Mucosa of descending colon (tissue), 3 donors: ENCODE measurements at regions not wholly inside any gene's neighbourhood (a gene's known extent, or its start where the extent isn't known, plus 50 kb on each side); places are given as distances from the start of the nearest gene placed in this dataset.
"Not testable (repeated sequence)": the region's sequence is repeated elsewhere in the genome, so short reads cannot be mapped to it uniquely, and the experiment has no call there.

Experiments used
- ATAC-seq: fragments of 200-7000 bp; cut with Tn5 transposase; one replicate; pipeline ENCODE4 v1.9.1; 2020; ENCODE audit warnings: mild to moderate bottlenecking, moderate library complexity
- DNase-seq, 3 donors: peaks; one replicate each; pipeline ENCODE4 v3.0.0-alpha.2; 2020
- H3K36me3 ChIP-seq: fragments of 200-600 bp; one replicate; pipeline ENCODE4 v1.8.0; 2021; ENCODE audit warnings: low read depth, mild to moderate bottlenecking
- H3K4me1 ChIP-seq: fragments of 200-600 bp; one replicate; pipeline ENCODE4 v1.8.0; 2021; ENCODE audit warnings: low read depth, mild to moderate bottlenecking
- H3K4me3 ChIP-seq: fragments of 200-600 bp; one replicate; pipeline ENCODE4 v1.8.0; 2021; ENCODE audit warnings: mild to moderate bottlenecking
- H3K9me3 ChIP-seq: fragments of 200-600 bp; one replicate; pipeline ENCODE4 v1.8.0; 2021; ENCODE audit warnings: mild to moderate bottlenecking
- CTCF ChIP-seq: fragments of 200-600 bp; IDR thresholded peaks from one replicate; pipeline ENCODE4 v1.8.0; 2022; ENCODE audit warnings: antibody characterized with exemption, mild to moderate bottlenecking
- intact Hi-C, 2 donors: fragments of 100-400 bp; cut with DNase I in 1 of 2; cut with micrococcal nuclease in 1 of 2; formaldehyde crosslinking; loops; one replicate each; pipeline versions ENCODE4 v1.11.0 to v1.11.1; 2022; cut with DNase I, micrococcal nuclease
- donor health status: DM: no; HTN: no; CAD: no; lungs with moderate emphysema.
- donor health status: DM: no; HTN: no; CAD: no.
- donor health status: DM: no; HTN: yes; CAD: no.

DNA sequence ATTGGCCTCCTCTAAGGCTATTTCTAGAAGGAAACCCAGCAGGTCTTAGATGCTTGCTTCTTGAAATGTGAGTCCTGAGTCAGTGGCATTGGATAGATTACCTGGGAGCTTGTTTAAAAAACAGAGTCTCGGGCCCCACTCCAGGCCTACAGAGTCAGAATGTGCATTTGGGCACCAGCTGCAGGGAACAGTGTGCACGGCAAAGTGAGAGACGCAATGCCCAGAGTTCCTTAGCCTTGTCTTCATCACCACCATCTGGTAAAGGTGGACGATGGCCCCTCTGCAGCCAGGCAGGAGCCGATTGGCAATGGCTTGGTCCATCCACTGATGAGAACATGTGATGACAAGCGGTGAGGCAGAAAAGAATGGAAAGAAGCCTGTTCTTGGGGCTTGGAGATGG is 102.1 kb upstream of the TSC22D1 start:
- Histone ChIP-seq H3K4me1 (no peaks in the 10 kb centered on the region), H3K4me3 (no peak overlapping the region), H3K36me3 (no peaks in the 10 kb centered on the region), H3K9me3 (no peaks in the 10 kb centered on the region)
- intact Hi-C loops, result no loop called here
- DNase-seq (no peak), ATAC-seq (no peak)
- TF ChIP-seq CTCF, result no peak

DNA sequence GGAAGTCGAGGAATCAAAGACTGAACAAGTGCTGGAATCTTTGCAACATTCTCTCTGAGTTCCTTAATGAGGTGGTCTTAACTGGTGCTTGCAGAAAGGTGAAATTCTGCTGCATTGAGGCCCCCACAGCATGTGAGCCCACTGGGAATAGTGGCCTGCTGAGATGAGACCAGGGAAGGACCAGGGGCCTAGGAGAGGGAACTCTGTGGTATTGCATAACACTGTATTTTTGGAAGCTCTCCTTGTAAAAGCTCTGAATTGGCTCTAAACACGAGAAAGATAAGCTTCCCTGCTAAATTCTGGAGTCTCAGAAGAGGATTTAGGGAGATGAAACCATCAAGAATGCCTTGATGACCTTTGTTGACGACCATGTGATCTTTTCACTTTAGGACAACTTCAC is 100.4 kb upstream of the TSC22D1 start:
- DNase-seq (no peak), ATAC-seq (no peak)
- Histone ChIP-seq H3K4me1 (no peaks in the 10 kb centered on the region), H3K9me3 (no peaks in the 10 kb centered on the region), H3K36me3 (no peaks in the 10 kb centered on the region), H3K4me3 (no peak overlapping the region)
- intact Hi-C loops, result no loop called here
- TF ChIP-seq CTCF, result no peak

- no peaks in the 10 kb centered on the region for H3K4me1 ChIP-seq
- intact Hi-C loops, result no loop called here
- no peak for DNase-seq
- no peak overlapping the region for H3K4me3 ChIP-seq
- H3K36me3 ChIP-seq, result no peaks in the 10 kb centered on the region
- ATAC-seq, result no peak
- TF ChIP-seq CTCF, result no peak
- H3K9me3 ChIP-seq, result no peaks in the 10 kb centered on the region
Measured at GRCh38 chr13:44669534-44669933, 93.4 kb upstream of the TSC22D1 start.

GRCh38 chr13:44668688-44669087 is 92.6 kb upstream of the TSC22D1 start:
- no peak overlapping the region for H3K4me3 ChIP-seq
- H3K4me1 ChIP-seq, result no peaks in the 10 kb centered on the region
- ATAC-seq, result no peak
- no peaks in the 10 kb centered on the region for H3K36me3 ChIP-seq
- no peaks in the 10 kb centered on the region for H3K9me3 ChIP-seq
- intact Hi-C loops, result no loop called here
- no peak for TF ChIP-seq CTCF
- no peak for DNase-seq

GRCh38 chr13:44667943-44668342 is 91.8 kb upstream of the TSC22D1 start:
- Histone ChIP-seq H3K9me3 (no peaks in the 10 kb centered on the region), H3K4me1 (no peaks in the 10 kb centered on the region), H3K4me3 (no peak overlapping the region), H3K36me3 (no peaks in the 10 kb centered on the region)
- TF ChIP-seq CTCF, result no peak
- ATAC-seq (no peak), DNase-seq (no peak)
- intact Hi-C loops, result no loop called here

- H3K36me3 ChIP-seq, intact Hi-C loops, ATAC-seq, DNase-seq, H3K4me3 ChIP-seq, H3K4me1 ChIP-seq, H3K9me3 ChIP-seq: not testable (repeated sequence)
Measured at GRCh38 chr13:44666538-44666937, 90.4 kb upstream of the TSC22D1 start.
